Liver (tissue), 7 donors: ENCODE measurements at regions not wholly inside any gene's neighbourhood (a gene's known extent, or its start where the extent isn't known, plus 50 kb on each side); places are given as distances from the start of the nearest gene placed in this dataset.

Experiments
- DNase-seq: peaks from one replicate; pipeline ENCODE4 v3.0.0-alpha.2; 2017; ENCODE audit warnings: low spot score
- H3K27ac ChIP-seq, 2 donors: one replicate each; pipeline ENCODE4 v1.7.0; 2013; ENCODE audit warnings: inconsistent platforms in 2 of 2, low read length in 2 of 2, control low read depth in 1 of 2, low read depth in 1 of 2, mild to moderate bottlenecking in 1 of 2
- H3K27me3 ChIP-seq, 4 donors: one replicate each; pipeline versions ENCODE4 v1.6.1 to v1.7.0; 2013; ENCODE audit warnings: low read length in 3 of 4, inconsistent platforms in 1 of 4, mild to moderate bottlenecking in 1 of 4, moderate library complexity in 1 of 4; ENCODE audit not compliant: control insufficient read depth in 4 of 4, insufficient read depth in 4 of 4
- H3K36me3 ChIP-seq, 4 donors: one replicate each; pipeline versions ENCODE4 v1.6.1 to v1.7.0; 2013; ENCODE audit warnings: low read length in 3 of 4, mild to moderate bottlenecking in 3 of 4, low read depth in 1 of 4, moderate library complexity in 1 of 4; ENCODE audit not compliant: control insufficient read depth in 4 of 4, insufficient read depth in 3 of 4
- H3K4me1 ChIP-seq, 4 donors: one replicate each; pipeline versions ENCODE4 v1.6.1 to v1.7.0; 2013; ENCODE audit warnings: low read length in 3 of 4, mild to moderate bottlenecking in 3 of 4, moderate library complexity in 1 of 4; ENCODE audit not compliant: control insufficient read depth in 4 of 4, insufficient read depth in 4 of 4
- H3K4me3 ChIP-seq, 3 donors: one replicate each; pipeline versions ENCODE4 v1.6.1 to v1.7.0; 2013; ENCODE audit warnings: low read length in 3 of 3, control low read depth in 1 of 3, low read depth in 1 of 3, mild to moderate bottlenecking in 1 of 3
- H3K9ac ChIP-seq, 2 donors: one replicate each; pipeline ENCODE4 v1.7.0; 2013; ENCODE audit warnings: low read length in 2 of 2, mild to moderate bottlenecking in 2 of 2, moderate library complexity in 2 of 2, control low read depth in 1 of 2, low read depth in 1 of 2
- H3K9me3 ChIP-seq, 4 donors: one replicate each; pipeline versions ENCODE4 v1.6.1 to v1.7.0; 2013; ENCODE audit warnings: low read length in 3 of 4; ENCODE audit not compliant: control insufficient read depth in 4 of 4
- ATF3 ChIP-seq: IDR thresholded peaks from 2 replicates; pipeline ENCODE4 v1.6.1; 2016; ENCODE audit warnings: antibody characterized with exemption
- EGR1 ChIP-seq, 2 donors: IDR thresholded peaks; 2 replicates each; pipeline ENCODE4 v1.6.1; 2016 to 2018; ENCODE audit warnings: antibody characterized with exemption in 2 of 2, low read depth in 2 of 2
- FOXA1 ChIP-seq: IDR thresholded peaks from 2 replicates; pipeline ENCODE4 v1.6.1; 2016; ENCODE audit warnings: antibody characterized with exemption
- FOXA2 ChIP-seq: IDR thresholded peaks from 2 replicates; pipeline ENCODE4 v1.6.1; 2016; ENCODE audit warnings: antibody characterized with exemption
- GABPA ChIP-seq, 2 donors: IDR thresholded peaks in 1 of 2; conservative IDR thresholded peaks in 1 of 2; 2 replicates each; pipeline ENCODE4 v1.6.1; 2016; ENCODE audit warnings: antibody characterized with exemption in 2 of 2, mild to moderate bottlenecking in 1 of 2, moderate library complexity in 1 of 2
- HNF4A ChIP-seq, 2 donors: conservative IDR thresholded peaks; 2 replicates each; pipeline ENCODE4 v1.6.1; 2016; ENCODE audit warnings: antibody characterized with exemption in 2 of 2, mild to moderate bottlenecking in 2 of 2
- HNF4G ChIP-seq: IDR thresholded peaks from 2 replicates; pipeline ENCODE4 v1.6.1; 2016; ENCODE audit warnings: antibody characterized with exemption
- JUND ChIP-seq, 2 donors: IDR thresholded peaks; 2 replicates each; pipeline ENCODE4 v1.6.1; 2016; ENCODE audit warnings: antibody characterized with exemption in 2 of 2
- NR2F2 ChIP-seq: IDR thresholded peaks from 2 replicates; pipeline ENCODE4 v1.6.1; 2016; ENCODE audit warnings: antibody characterized with exemption
- RAD21 ChIP-seq, 2 donors: IDR thresholded peaks; 2 replicates each; pipeline ENCODE4 v1.6.1; 2016; ENCODE audit warnings: antibody characterized with exemption in 2 of 2, mild to moderate bottlenecking in 2 of 2
- REST ChIP-seq: IDR thresholded peaks from 2 replicates; pipeline ENCODE4 v1.6.1; 2016; ENCODE audit warnings: antibody characterized with exemption, mild to moderate bottlenecking
- RXRA ChIP-seq, 2 donors: IDR thresholded peaks; 2 replicates each; pipeline ENCODE4 v1.6.1; 2017 to 2018; ENCODE audit warnings: antibody characterized with exemption in 2 of 2, mild to moderate bottlenecking in 1 of 2
- SP1 ChIP-seq: IDR thresholded peaks from 2 replicates; pipeline ENCODE4 v1.6.1; 2018; ENCODE audit warnings: antibody characterized with exemption, mild to moderate bottlenecking
- TAF1 ChIP-seq: conservative IDR thresholded peaks from 2 replicates; pipeline ENCODE4 v1.6.1; 2016; ENCODE audit warnings: antibody characterized with exemption, mild to moderate bottlenecking
- YY1 ChIP-seq: IDR thresholded peaks from 2 replicates; pipeline ENCODE4 v1.6.1; 2016; ENCODE audit warnings: antibody characterized with exemption, mild to moderate bottlenecking
- ZBTB33 ChIP-seq: IDR thresholded peaks from 2 replicates; pipeline ENCODE4 v1.6.1; 2016; ENCODE audit warnings: antibody characterized with exemption
- WGBS: extraction: QIAGEN DNeasy Blood & Tissue Kit; methylation state at CpG from one replicate; pipeline ENCODE4 v1.1.7; 2013; 5-methylcytosine and 5-hydroxymethylcytosine counted together
- donor health status: healthy.
- donor health status: healthy.
- donor health status: healthy.
- donor health status: healthy.

- no peaks in the 10 kb centered on the region for H3K4me1 ChIP-seq
- TF ChIP-seq EGR1 (IDR thresholded peaks at IDR 0.05; ENCODE audit: low read depth in 2 of 2), result no peak
- no peak for TF ChIP-seq YY1
- no peak for TF ChIP-seq RAD21 (IDR thresholded peaks at IDR 0.05)
- TF ChIP-seq ZBTB33, result no peak
- no peak for TF ChIP-seq FOXA2
- no peak for TF ChIP-seq RXRA (IDR thresholded peaks at IDR 0.05)
- TF ChIP-seq HNF4A (conservative IDR thresholded peaks at IDR 0.05), result no peak
- TF ChIP-seq REST, result no peak
- TF ChIP-seq TAF1, result no peak
- TF ChIP-seq HNF4G, result no peak
- no peak for TF ChIP-seq ATF3
- TF ChIP-seq SP1, result no peak
- no peak for TF ChIP-seq GABPA (IDR thresholded peaks at IDR 0.05 in 1 of 2, conservative IDR thresholded peaks at IDR 0.05 in 1 of 2)
- no peak for TF ChIP-seq JUND (IDR thresholded peaks at IDR 0.05)
- no peak for TF ChIP-seq NR2F2
- no peak overlapping the region for H3K27ac ChIP-seq
- H3K27me3 ChIP-seq, result peaks cover 0 to 3% (median 0%) of the 10 kb centered on the region in 4 donors
- WGBS, result 60% methylated on average over 10 of the region's 10 CpGs
- no peaks in the 10 kb centered on the region for H3K9me3 ChIP-seq
- no peak overlapping the region for H3K9ac ChIP-seq
- no peaks in the 10 kb centered on the region for H3K36me3 ChIP-seq
- DNase-seq, result no peak
- no peak overlapping the region for H3K4me3 ChIP-seq
Observed at GRCh38 chr12:125276567-125276966, 211.3 kb downstream of the AACS start.

GRCh38 chr12:125280482-125281377 lies 215.5 kb downstream of the AACS start:
- H3K27me3 ChIP-seq, result peaks cover 0 to 4% (median 1%) of the 10 kb centered on the region in 4 donors
- DNase-seq, result no peak
- 18% methylated on average over 20 of the region's 20 CpGs for WGBS

More at GRCh38 chr12:125280482-125281377, 215.5 kb downstream of the AACS start:
- TF ChIP-seq FOXA1 (no peak), SP1 (no peak), RXRA (IDR thresholded peaks at IDR 0.05) (no peak)
- H3K4me3 ChIP-seq, result no peak overlapping the region
- H3K36me3 ChIP-seq, result no peaks in the 10 kb centered on the region
- no peaks in the 10 kb centered on the region for H3K4me1 ChIP-seq
- H3K9me3 ChIP-seq, result no peaks in the 10 kb centered on the region
- H3K9ac ChIP-seq, result no peak overlapping the region
- no peak overlapping the region for H3K27ac ChIP-seq
